ENCODE measurements at regions not wholly inside any gene's neighbourhood (a gene's known extent, or its start where the extent isn't known, plus 50 kb on each side); places are given as distances from the start of the nearest gene placed in this dataset.

- peaks cover under 1% of the 10 kb centered on the region; the same call in 1 of the 2 replicates for H3K27me3 ChIP-seq (ENCODE audit: control insufficient read depth, insufficient read depth, low read length)
- ChIA-PET POLR2A (no interaction called here), CTCF (no interaction called here)
- TF ChIP-seq CTCF (IDR thresholded peaks at IDR 0.05; ENCODE audit: insufficient read depth, low read depth, low read length), result no peak
- no peak overlapping the region for H3K4me3 ChIP-seq (ENCODE audit: low read depth, low read length)
- no peak for DNase-seq (ENCODE audit: low read depth)
- no peaks in the 10 kb centered on the region for H3K36me3 ChIP-seq (ENCODE audit: control insufficient read depth, insufficient read depth, low read length)
Observed at GRCh38 chr6:4670290-4670689, 105.9 kb upstream of the CDYL start.

- Histone ChIP-seq H3K27me3 (ENCODE audit: control insufficient read depth, insufficient read depth, low read length) (no peaks in the 10 kb centered on the region), H3K36me3 (ENCODE audit: control insufficient read depth, insufficient read depth, low read length) (no peaks in the 10 kb centered on the region), H3K4me3 (ENCODE audit: low read depth, low read length) (no peak overlapping the region)
- no peak for DNase-seq (ENCODE audit: low read depth)
- ChIA-PET POLR2A (no interaction called here), CTCF (interaction anchor here (1.1 kb wide), 1 partner anchor 41 kb away, joined by 4 read pairs; no protein-coding TSS in a partner anchor)
- TF ChIP-seq CTCF (IDR thresholded peaks at IDR 0.05; ENCODE audit: insufficient read depth, low read depth, low read length), result no peak
Observed at GRCh38 chr6:4668271-4669179, 107.7 kb upstream of the CDYL start.

- no peak overlapping the region for H3K4me3 ChIP-seq (ENCODE audit: low read depth, low read length)
- no peak for TF ChIP-seq CTCF (IDR thresholded peaks at IDR 0.05; ENCODE audit: insufficient read depth, low read depth, low read length)
- ChIA-PET POLR2A (no interaction called here), CTCF (no interaction called here)
- no peaks in the 10 kb centered on the region for H3K36me3 ChIP-seq (ENCODE audit: control insufficient read depth, insufficient read depth, low read length)
- DNase-seq (ENCODE audit: low read depth), result no peak
- H3K27me3 ChIP-seq (ENCODE audit: control insufficient read depth, insufficient read depth, low read length), result no peaks in the 10 kb centered on the region
Observed at GRCh38 chr6:4667591-4667990, 108.6 kb upstream of the CDYL start.

GRCh38 chr6:4666886-4667513 lies 109.2 kb upstream of the CDYL start:
- H3K36me3 ChIP-seq (ENCODE audit: control insufficient read depth, insufficient read depth, low read length), result no peaks in the 10 kb centered on the region
- ChIA-PET POLR2A (no interaction called here), CTCF (no interaction called here)
- DNase-seq (ENCODE audit: low read depth), result no peak
- TF ChIP-seq CTCF (IDR thresholded peaks at IDR 0.05; ENCODE audit: insufficient read depth, low read depth, low read length), result no peak
- no peaks in the 10 kb centered on the region for H3K27me3 ChIP-seq (ENCODE audit: control insufficient read depth, insufficient read depth, low read length)
- H3K4me3 ChIP-seq (ENCODE audit: low read depth, low read length), result no peak overlapping the region

GRCh38 chr6:4665489-4666417 lies 110.5 kb upstream of the CDYL start:
- POLR2A ChIA-PET, result no interaction called here
- no peak for DNase-seq (ENCODE audit: low read depth)
- TF ChIP-seq CTCF (IDR thresholded peaks at IDR 0.05; ENCODE audit: insufficient read depth, low read depth, low read length), result no peak
- H3K36me3 ChIP-seq (ENCODE audit: control insufficient read depth, insufficient read depth, low read length), result no peaks in the 10 kb centered on the region
- CTCF ChIA-PET, result no interaction called here
- H3K27me3 ChIP-seq (ENCODE audit: control insufficient read depth, insufficient read depth, low read length), result no peaks in the 10 kb centered on the region
- H3K4me3 ChIP-seq (ENCODE audit: low read depth, low read length), result no peak overlapping the region
